ENCODE measurements at regions not wholly inside any gene's neighbourhood (a gene's known extent, or its start where the extent isn't known, plus 50 kb on each side); places are given as distances from the start of the nearest gene placed in this dataset.
"Not testable (repeated sequence)": the region's sequence is repeated elsewhere in the genome, so short reads cannot be mapped to it uniquely, and the experiment has no call there.

GRCh38 chr13:38415233-38415632 is 65.6 kb downstream of the UFM1 start:
- peak; percentile 4 for DNase-seq

- DNase-seq, result no peak
Measured at GRCh38 chr13:38417241-38417640, 67.6 kb downstream of the UFM1 start.

- peak; percentile 65 for DNase-seq
Measured at GRCh38 chr13:38417727-38418126, 68.1 kb downstream of the UFM1 start.

DNA sequence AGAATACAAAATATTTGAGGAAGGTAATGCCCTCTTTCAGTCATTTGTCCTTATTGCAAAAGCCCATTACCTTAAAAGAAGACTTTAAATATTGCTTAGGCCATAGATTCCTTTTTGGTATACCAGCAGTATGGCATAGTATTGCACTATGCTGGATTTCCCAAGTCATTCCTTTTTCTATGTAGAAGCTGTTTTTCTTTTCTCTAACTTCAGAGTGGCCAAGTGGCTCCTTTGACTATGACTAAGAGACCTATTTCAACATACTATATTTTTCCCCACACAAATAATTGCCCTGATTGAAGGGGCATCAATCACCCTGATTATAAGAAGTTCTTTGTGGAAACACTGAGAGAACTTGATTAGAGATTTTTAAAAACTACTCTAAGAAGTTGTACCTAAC is 68.6 kb downstream of the UFM1 start:
- no peak for DNase-seq

- DNase-seq, result no peak
Measured at GRCh38 chr13:38419312-38419873, 69.7 kb downstream of the UFM1 start.

DNA sequence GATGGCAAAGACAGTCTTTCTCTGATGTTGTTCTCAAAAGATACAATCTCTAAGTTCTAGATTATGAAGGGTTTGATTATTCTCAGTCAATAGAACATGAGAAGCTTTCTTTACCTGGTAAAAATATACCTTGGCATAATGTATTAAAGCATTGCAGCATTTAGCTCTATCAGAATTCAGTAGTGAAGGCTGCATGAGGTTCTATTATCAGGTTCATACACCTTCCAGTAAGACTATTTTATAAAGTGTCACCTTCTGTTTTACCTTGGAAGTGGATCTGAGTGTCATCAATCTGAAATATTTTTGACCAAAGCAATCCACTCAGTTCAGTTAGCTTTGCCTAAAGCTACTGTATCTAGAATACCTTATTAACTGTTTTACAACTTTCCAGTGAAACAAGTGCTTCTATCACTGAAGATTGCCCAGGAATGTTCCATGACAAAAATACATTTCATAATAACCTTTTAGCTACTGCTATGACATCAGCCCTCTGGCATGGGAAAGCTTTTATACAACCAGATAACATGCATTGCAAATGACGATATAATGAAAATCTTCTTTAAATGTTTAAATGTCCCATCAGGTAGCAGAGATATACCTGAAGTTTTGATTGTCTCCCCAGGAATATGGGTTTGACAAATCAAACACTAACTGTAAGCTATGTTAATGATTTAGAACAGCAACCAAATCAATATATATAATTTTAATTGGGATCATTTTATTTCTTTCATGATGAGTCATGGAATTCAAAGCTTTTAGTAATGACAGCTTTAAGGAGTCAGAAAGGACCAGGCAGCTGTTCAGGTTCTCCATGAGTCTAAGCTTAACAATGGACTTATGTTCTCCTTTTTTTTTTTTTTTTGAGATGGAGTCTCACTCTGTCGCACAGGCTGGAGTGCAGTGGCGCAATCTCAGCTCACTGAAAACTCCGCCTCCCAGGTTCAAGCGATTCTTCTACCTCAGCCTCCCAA is 72.2 kb downstream of the UFM1 start:
- DNase-seq, result no peak

GRCh38 chr13:38429916-38430315 is 80.3 kb downstream of the UFM1 start:
- DNase-seq, result no peak

GRCh38 chr13:38430796-38431195 is 81.1 kb downstream of the UFM1 start:
- DNase-seq, result no peak

DNA sequence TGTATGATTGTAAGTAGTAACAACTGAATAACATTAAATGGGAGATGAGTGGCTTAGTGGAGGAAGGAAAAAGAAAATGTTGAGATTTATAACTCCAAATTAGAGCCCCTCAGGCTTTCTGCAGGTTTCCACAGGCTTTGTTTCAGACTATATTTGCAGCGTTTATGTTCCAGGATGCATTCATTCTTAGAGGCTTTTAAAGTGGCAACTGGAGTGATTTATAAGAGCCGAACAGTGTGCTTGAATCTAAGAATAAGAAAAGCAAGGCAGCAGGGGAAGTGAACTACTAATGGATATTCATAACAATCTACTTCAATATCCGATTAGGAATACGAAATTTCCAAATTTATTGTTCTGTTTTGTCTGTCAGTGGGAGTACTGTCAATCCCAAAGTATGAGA is 91.0 kb downstream of the UFM1 start:
- DNase-seq, result no peak

- DNase-seq, result no peak
Measured at GRCh38 chr13:38444904-38445303, 95.3 kb downstream of the UFM1 start.

- no peak for DNase-seq
Measured at GRCh38 chr13:38452656-38453055, 103.0 kb downstream of the UFM1 start.

DNA sequence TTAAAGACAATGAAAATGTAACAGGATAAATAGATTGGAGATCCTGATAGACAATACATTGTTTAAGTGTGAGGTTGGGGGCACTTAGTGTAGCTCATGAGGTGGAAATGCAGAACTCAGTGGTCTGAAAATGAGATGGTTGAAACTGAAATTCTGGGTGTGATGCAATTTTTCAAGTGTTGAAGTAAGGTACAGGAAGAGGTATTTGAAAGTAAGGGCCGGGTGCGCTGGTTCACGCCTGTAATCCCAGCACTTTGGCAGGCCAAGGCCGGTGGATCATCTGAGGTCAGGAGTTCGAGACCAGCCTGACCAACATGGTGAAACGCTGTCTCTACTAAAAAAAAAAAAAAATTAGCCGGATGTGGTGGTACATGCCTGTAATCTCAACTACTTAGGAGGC is 113.0 kb downstream of the UFM1 start:
- no peak for DNase-seq

- DNase-seq, result no peak
Measured at GRCh38 chr13:38463048-38463447, 113.4 kb downstream of the UFM1 start.

- not testable (repeated sequence) for DNase-seq
Measured at GRCh38 chr13:38472411-38472810, 122.8 kb downstream of the UFM1 start.

DNA sequence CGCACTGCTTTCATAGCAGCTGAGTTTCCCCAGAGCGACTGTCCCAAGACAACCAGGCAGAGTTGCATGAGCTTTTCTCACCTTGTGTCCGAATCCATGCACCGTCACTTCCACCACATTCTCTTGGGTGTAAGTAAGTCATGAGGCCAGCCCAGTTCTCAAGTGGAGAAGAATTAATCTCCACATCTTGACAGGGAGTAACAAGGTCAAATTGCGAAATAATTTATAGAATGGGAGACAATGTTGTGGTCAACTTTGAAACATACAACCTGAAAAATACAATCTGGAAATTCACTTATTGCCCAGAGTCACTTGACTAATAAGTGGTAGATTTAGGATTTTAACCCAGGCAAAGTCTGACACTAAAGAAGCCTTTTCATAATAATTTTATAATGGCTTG is 123.7 kb downstream of the UFM1 start:
- no peak for DNase-seq

- no peak for DNase-seq
Measured at GRCh38 chr13:38477676-38478075, 128.0 kb downstream of the UFM1 start.

DNA sequence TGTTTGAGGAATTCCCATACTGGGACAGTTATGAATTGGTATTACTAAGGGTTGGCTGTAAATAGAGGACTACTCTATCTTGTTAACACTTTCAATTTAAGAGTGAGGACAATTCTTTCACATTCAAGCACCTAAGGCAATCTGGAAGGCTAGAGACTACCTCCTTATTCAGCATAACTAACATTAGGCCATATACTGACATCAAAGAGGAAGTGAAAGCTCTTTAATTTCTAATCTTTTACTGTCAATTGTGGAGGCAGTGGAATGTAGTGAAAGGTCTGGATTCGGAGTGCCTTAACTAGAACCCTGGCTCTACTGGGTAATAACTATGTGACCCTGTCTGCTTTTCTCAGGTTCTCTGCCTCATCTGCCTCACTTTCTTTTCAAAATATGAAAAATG is 134.0 kb downstream of the UFM1 start:
- DNase-seq, result no peak

GRCh38 chr13:38490657-38491056 is 141.0 kb downstream of the UFM1 start:
- no peak for DNase-seq

GRCh38 chr13:38494445-38494844 is 144.8 kb downstream of the UFM1 start:
- DNase-seq, result no peak

DNA sequence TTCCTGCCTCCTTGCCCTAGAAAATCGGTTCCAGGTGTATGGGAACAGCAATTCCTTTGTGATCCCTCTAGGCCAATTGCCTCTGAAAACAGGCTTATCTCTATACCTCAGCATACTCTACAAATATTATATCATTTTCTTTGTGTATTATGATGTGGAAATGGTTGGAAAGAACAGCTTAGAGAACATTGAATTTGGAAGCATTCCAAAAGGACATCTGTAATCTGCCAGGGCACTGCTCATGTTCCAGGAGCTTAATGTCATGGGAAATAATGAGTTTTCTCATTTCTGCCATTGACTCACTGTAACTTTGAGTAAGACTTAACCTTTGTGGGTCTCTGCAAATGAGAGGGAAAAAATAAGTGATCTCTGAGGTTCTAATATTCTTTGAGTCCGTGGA is 147.3 kb downstream of the UFM1 start:
- DNase-seq, result no peak

DNA sequence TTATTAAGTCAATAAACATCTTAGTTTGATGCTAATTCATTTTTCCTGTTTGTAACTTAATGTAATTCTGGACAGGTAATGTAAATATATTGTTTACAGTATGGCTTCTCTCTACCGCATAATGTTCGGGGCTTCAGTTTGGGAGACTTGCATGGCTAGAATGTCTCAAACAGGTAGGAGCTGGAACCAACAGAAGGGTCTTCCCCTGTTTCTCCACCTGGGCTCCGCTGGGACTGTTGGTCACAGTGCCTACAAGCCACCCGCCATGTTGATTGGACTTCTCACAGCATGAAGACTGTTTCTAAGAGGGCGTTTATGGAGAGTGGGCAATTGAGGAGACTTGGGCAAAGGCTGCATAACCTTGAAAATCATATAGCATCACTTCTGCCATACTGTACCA is 148.6 kb downstream of the UFM1 start:
- no peak for DNase-seq

- DNase-seq, result no peak
Measured at GRCh38 chr13:38514575-38514974, 164.9 kb downstream of the UFM1 start.

DNA sequence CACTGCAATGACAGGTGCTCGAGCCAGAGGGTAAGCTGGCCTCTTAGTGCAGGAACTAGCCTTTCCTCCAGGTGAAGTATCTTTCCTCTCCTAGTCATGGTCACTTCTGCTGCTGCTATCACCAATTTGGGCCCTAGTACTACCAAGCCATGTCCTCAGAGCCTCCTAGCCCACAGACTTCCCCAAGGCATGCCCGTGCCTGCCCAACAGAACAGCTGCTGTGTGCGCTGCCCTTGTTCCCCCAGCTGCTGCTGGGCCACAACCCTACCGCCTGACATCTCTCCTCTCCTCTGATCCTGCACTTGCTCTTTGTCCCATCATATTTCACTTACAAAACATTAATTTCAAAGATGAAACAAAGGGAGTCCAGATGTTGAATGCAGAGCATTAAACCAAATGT is 168.5 kb upstream of the FREM2 start:
- DNase-seq, result no peak

- no peak for DNase-seq
Measured at GRCh38 chr13:38519229-38519911, 167.5 kb upstream of the FREM2 start.
